ENCODE measurements at regions not wholly inside any gene's neighbourhood (a gene's known extent, or its start where the extent isn't known, plus 50 kb on each side); places are given as distances from the start of the nearest gene placed in this dataset.

GRCh38 chr10:127635882-127636281 is 86.8 kb downstream of the NPS start:
- CTCF ChIA-PET (ENCODE audit: partially characterized antibody), result no interaction called here
- TF ChIP-seq JUN (IDR thresholded peaks at IDR 0.05; ENCODE audit: low read depth, low read length), result no peak
- no peak for TF ChIP-seq CEBPB (IDR thresholded peaks at IDR 0.05; ENCODE audit: low read depth, low read length)
- no peak for TF ChIP-seq BACH1 (IDR thresholded peaks at IDR 0.05; ENCODE audit: low read length)
- TF ChIP-seq SP2 (IDR thresholded peaks at IDR 0.05; ENCODE audit: low read length), result no peak
- no peak for TF ChIP-seq NRF1 (IDR thresholded peaks at IDR 0.05; ENCODE audit: low read depth, low read length)
- TF ChIP-seq RXRA (IDR thresholded peaks at IDR 0.05; ENCODE audit: insufficient read depth, low read depth, low read length), result no peak
- TF ChIP-seq POLR2AphosphoS5 (IDR thresholded peaks at IDR 0.05; ENCODE audit: low read depth, low read length), result no peak
- TF ChIP-seq KDM4A (IDR thresholded peaks at IDR 0.05; ENCODE audit: low read depth, low read length, severe bottlenecking), result no peak
- no peak for TF ChIP-seq EZH2 (IDR thresholded peaks at IDR 0.05; ENCODE audit: low read depth, low read length, severe bottlenecking)
- no peak for TF ChIP-seq ZNF274 (IDR thresholded peaks at IDR 0.05; ENCODE audit: borderline replicate concordance, extremely low read depth, low read length)
- TF ChIP-seq EGR1 (IDR thresholded peaks at IDR 0.05; ENCODE audit: borderline replicate concordance, low read depth, low read length), result no peak
- TF ChIP-seq EP300 (IDR thresholded peaks at IDR 0.05; ENCODE audit: borderline replicate concordance in 1 of 2, low read depth in 2 of 2, low read length in 2 of 2), result no peak
- TF ChIP-seq MAX (IDR thresholded peaks at IDR 0.05), result no peak
- no peak for TF ChIP-seq CHD2 (IDR thresholded peaks at IDR 0.05; ENCODE audit: low read length)
- no peak for TF ChIP-seq POLR2A (IDR thresholded peaks at IDR 0.05; ENCODE audit: control extremely low read depth in 1 of 2, low read depth in 2 of 2, low read length in 2 of 2)
- TF ChIP-seq SP1 (IDR thresholded peaks at IDR 0.05; ENCODE audit: low read depth, low read length), result no peak

More at GRCh38 chr10:127635882-127636281, 86.8 kb downstream of the NPS start:
- no peak overlapping the region for H3K4me3 ChIP-seq (ENCODE audit: extremely low read depth in 1 of 4, insufficient read depth in 2 of 4, low read depth in 3 of 4, low read length in 4 of 4)
- no peak overlapping the region for H3K14ac ChIP-seq (ENCODE audit: insufficient read length)
- H3K9me3 ChIP-seq (ENCODE audit: insufficient read depth in 2 of 2, low read depth in 1 of 2, low read length in 1 of 2), result peaks cover 2% of the 10 kb centered on the region in 2 experiments; a peak in 2 of 4 replicates
- no peak overlapping the region for H2BK12ac ChIP-seq (ENCODE audit: low read depth, low read length)
- no peak overlapping the region for H3K18ac ChIP-seq (ENCODE audit: extremely low read depth, low read length)
- H3K79me2 ChIP-seq (ENCODE audit: control insufficient read depth in 1 of 2, insufficient read depth in 2 of 2, low read length in 2 of 2), result no peaks in the 10 kb centered on the region
- H3K23ac ChIP-seq (ENCODE audit: insufficient read length), result no peak overlapping the region
- DNase-seq (ENCODE audit: low read depth in 1 of 2, low spot score in 2 of 2) (no peak), FAIRE-seq (no peak)
- no peak overlapping the region for H3K4me2 ChIP-seq (ENCODE audit: insufficient read depth in 1 of 2, low read depth in 2 of 2, low read length in 2 of 2)
- no peak overlapping the region for H3K27ac ChIP-seq (ENCODE audit: low read depth, low read length)
- H3K4ac ChIP-seq (replicated peaks; ENCODE audit: insufficient read length, low read depth, low read length), result no peak overlapping the region
- H3K23me2 ChIP-seq (ENCODE audit: low read depth, low read length), result no peaks in the 10 kb centered on the region
- no peaks in the 10 kb centered on the region for H3K27me3 ChIP-seq (replicated peaks in 1 of 4; ENCODE audit: control insufficient read depth in 3 of 4, extremely low read depth in 1 of 4, insufficient read depth in 3 of 4, low read length in 3 of 4)
- H2BK20ac ChIP-seq (ENCODE audit: low read length), result no peak overlapping the region
- no peak overlapping the region for H3K9ac ChIP-seq (replicated peaks in 1 of 4; ENCODE audit: extremely low read depth in 1 of 4, low read depth in 3 of 4, low read length in 3 of 4)
- no peaks in the 10 kb centered on the region for H3K79me1 ChIP-seq (ENCODE audit: low read depth, low read length)
- no peak overlapping the region for H2AK5ac ChIP-seq (ENCODE audit: low read depth, low read length)
- H4K5ac ChIP-seq (ENCODE audit: insufficient read length, low read depth, low read length), result no peak overlapping the region
- H2BK5ac ChIP-seq (ENCODE audit: low read depth, low read length), result no peak overlapping the region
- WGBS, 2 experiments (ENCODE audit: extremely low coverage in 1 of 2, insufficient coverage in 1 of 2, insufficient read length in 1 of 2, insufficient replicate concordance in 2 of 2, low coverage in 1 of 2, low lambda C conversion rate in 2 of 2, missing lambda C conversion rate in 1 of 2), result 92% methylated on average over 2 of the region's 2 CpGs; no CpG with 5 or more reads in 1 of the 2 experiments
- no peak overlapping the region for H2AFZ ChIP-seq (ENCODE audit: low read length)
- no peak overlapping the region for H2BK15ac ChIP-seq (ENCODE audit: low read length)
- no peak overlapping the region for H3K56ac ChIP-seq (replicated peaks; ENCODE audit: insufficient read length, low read depth, low read length)
- H4K20me1 ChIP-seq (replicated peaks in 1 of 2; ENCODE audit: control insufficient read depth in 1 of 2, insufficient read depth in 2 of 2, low read length in 2 of 2), result no peaks in the 10 kb centered on the region
- H3K4me1 ChIP-seq (replicated peaks in 1 of 4; ENCODE audit: control insufficient read depth in 3 of 4, insufficient read depth in 4 of 4, low read length in 3 of 4), result no peaks in the 10 kb centered on the region
- H4K91ac ChIP-seq (replicated peaks; ENCODE audit: insufficient read length, low read length), result no peak overlapping the region
- H2BK120ac ChIP-seq (replicated peaks; ENCODE audit: low read depth, low read length), result no peak overlapping the region
- H4K8ac ChIP-seq (ENCODE audit: extremely low read depth, insufficient read depth, low read length), result no peak overlapping the region
- POLR2A ChIA-PET (ENCODE audit: partially characterized antibody), result no interaction called here
- H3K36me3 ChIP-seq (ENCODE audit: control insufficient read depth in 2 of 4, insufficient read depth in 4 of 4, low read length in 3 of 4), result no peaks in the 10 kb centered on the region
